ENCODE measurements at regions not wholly inside any gene's neighbourhood (a gene's known extent, or its start where the extent isn't known, plus 50 kb on each side); places are given as distances from the start of the nearest gene placed in this dataset.
A peak's percentile ranks its signal among the peaks of the same experiment; 100 is the strongest.

- H3K4me3 ChIP-seq = no peak overlapping the region
- H3K27ac ChIP-seq = no peak overlapping the region
- H3K4me1 ChIP-seq (replicated peaks) = peaks cover 40% of the 10 kb centered on the region
- no peaks in the 10 kb centered on the region for H3K27me3 ChIP-seq (replicated peaks)
- no peak for DNase-seq (ENCODE audit: low read depth in 1 of 2, low spot score in 2 of 2)
- H3K36me3 ChIP-seq = no peaks in the 10 kb centered on the region
- H3K9me3 ChIP-seq (replicated peaks) = no peaks in the 10 kb centered on the region
Observed at GRCh38 chrX:13252726-13253125, 67.1 kb downstream of the ATXN3L start.

- Histone ChIP-seq H3K4me3 (no peak overlapping the region), H3K9me3 (replicated peaks) (no peaks in the 10 kb centered on the region), H3K4me1 (replicated peaks) (peaks cover 43% of the 10 kb centered on the region), H3K36me3 (no peaks in the 10 kb centered on the region), H3K27ac (peak overlapping the region; percentile 48), H3K27me3 (replicated peaks) (no peaks in the 10 kb centered on the region)
- peak in 1 of 2 experiments; percentile 42 for DNase-seq (ENCODE audit: low read depth in 1 of 2, low spot score in 2 of 2)
Observed at GRCh38 chrX:13250826-13251580, 68.8 kb downstream of the ATXN3L start.

DNA sequence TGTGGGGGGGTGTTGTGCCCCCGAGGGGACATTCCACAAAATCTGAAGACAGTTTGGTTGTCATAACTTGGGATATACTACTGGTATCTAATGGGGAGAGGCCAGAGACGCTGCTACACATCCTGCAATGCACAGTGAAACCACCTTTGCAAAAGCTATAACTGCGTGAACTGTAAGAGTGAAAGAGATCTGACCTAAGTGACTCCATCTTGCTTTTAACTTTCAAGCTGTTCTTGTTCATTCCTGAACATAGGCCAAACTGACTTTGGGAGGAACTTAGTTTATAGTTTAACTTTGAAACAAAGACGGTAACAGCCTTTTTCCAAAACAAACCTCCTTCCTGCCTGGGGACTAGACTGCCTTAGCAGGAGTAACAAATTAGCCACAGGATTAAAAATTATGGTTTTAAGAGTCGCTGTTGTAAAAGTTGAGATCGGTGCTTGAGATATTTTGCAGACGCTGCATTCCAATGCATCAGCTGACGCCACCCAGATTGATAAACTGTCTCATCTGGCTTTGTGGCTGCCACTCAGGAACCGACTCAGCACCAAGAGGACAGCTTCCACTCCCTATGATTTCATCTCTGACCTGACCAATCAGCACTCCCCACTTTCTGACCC, 70.9 kb downstream of the ATXN3L start:
- Histone ChIP-seq H3K36me3 (no peaks in the 10 kb centered on the region), H3K4me1 (replicated peaks) (peaks cover 39% of the 10 kb centered on the region), H3K27ac (peak overlapping the region; percentile 37; the same call in 1 of the 2 replicates), H3K4me3 (no peak overlapping the region), H3K9me3 (replicated peaks) (no peaks in the 10 kb centered on the region), H3K27me3 (replicated peaks) (no peaks in the 10 kb centered on the region)
- peak; percentile 39 to 40 for DNase-seq (ENCODE audit: low read depth in 1 of 2, low spot score in 2 of 2)

- Histone ChIP-seq H3K4me3 (no peak overlapping the region), H3K27me3 (replicated peaks) (no peaks in the 10 kb centered on the region), H3K9me3 (replicated peaks) (no peaks in the 10 kb centered on the region), H3K4me1 (replicated peaks) (no peaks in the 10 kb centered on the region), H3K36me3 (no peaks in the 10 kb centered on the region), H3K27ac (no peak overlapping the region)
- no peak for DNase-seq (ENCODE audit: low read depth in 1 of 2, low spot score in 2 of 2)
Observed at GRCh38 chrX:13239272-13239671, 80.6 kb downstream of the ATXN3L start.

DNA sequence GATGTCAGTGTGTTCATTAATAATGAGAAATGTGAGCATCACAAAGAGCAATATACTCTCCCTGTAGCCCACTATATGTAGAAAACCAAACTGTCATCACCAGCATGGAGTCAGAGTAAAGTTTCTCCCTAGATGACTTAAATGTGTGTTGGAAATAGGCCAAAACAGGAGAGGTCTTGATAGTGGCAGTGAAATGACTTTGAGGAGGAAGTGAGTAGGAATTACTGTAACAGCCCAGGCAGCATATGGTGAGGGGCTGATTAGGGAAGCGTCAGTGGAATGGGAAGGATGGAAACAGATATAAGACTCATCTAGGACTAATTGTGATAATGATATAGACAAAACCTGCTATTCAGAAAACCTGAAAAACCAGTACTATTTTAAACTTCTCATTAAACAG, 83.9 kb downstream of the ATXN3L start:
- Histone ChIP-seq H3K9me3 (replicated peaks) (no peaks in the 10 kb centered on the region), H3K36me3 (no peaks in the 10 kb centered on the region), H3K4me3 (no peak overlapping the region), H3K27me3 (replicated peaks) (no peaks in the 10 kb centered on the region), H3K4me1 (replicated peaks) (no peaks in the 10 kb centered on the region), H3K27ac (no peak overlapping the region)
- DNase-seq (ENCODE audit: low read depth in 1 of 2, low spot score in 2 of 2) = no peak

- Histone ChIP-seq H3K27me3 (replicated peaks) (no peaks in the 10 kb centered on the region), H3K27ac (no peak overlapping the region), H3K9me3 (replicated peaks) (no peaks in the 10 kb centered on the region), H3K36me3 (no peaks in the 10 kb centered on the region), H3K4me3 (no peak overlapping the region), H3K4me1 (replicated peaks) (no peaks in the 10 kb centered on the region)
- DNase-seq (ENCODE audit: low read depth in 1 of 2, low spot score in 2 of 2) = no peak
Observed at GRCh38 chrX:13232484-13232883, 87.4 kb downstream of the ATXN3L start.

- no peaks in the 10 kb centered on the region for H3K9me3 ChIP-seq (replicated peaks)
Observed at GRCh38 chrX:13226214-13226613, 93.6 kb downstream of the ATXN3L start.

DNA sequence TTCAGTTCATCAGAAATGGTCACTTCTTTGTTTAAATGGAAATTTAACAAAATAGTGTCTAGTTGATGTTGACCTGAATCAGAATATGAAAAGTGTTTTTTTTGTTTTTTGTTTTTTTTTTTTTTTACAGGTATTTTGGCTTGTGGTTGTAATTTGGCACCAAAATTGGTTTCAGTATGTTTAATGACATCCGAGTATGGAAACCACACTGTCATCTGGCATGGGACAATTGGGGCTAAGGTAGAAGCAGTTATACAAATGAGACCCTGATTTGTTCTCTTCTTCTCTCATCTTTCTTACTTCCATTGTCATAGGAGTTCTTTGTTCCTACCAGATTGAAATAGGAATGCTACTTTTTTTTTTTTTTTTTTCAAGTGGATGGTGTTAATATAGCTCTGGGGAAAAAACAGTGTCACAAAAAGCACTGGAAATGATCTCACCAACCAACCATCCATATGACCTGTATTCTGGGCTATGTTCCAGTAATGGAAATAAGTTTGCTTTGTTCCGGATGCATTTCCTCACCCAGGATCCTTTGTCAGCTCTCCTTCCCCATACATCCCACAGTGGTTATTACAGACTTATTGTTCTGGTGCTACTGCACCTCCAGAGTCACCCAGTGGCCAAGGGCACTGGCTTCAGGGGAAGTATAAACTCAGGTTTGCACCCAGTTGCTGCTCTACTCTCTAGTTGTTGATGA, 95.8 kb downstream of the ATXN3L start:
- H3K4me3 ChIP-seq = no peak overlapping the region
- H3K9me3 ChIP-seq (replicated peaks) = no peaks in the 10 kb centered on the region
- H3K27me3 ChIP-seq (replicated peaks) = no peaks in the 10 kb centered on the region
- no peaks in the 10 kb centered on the region for H3K36me3 ChIP-seq
- peak overlapping the region; percentile 63 for H3K27ac ChIP-seq
- H3K4me1 ChIP-seq (replicated peaks) = peaks cover 48% of the 10 kb centered on the region
- peak; percentile 62 to 84 for DNase-seq (ENCODE audit: low read depth in 1 of 2, low spot score in 2 of 2)

More at GRCh38 chrX:13226214-13226613, 93.6 kb downstream of the ATXN3L start:
- Histone ChIP-seq H3K4me3 (no peak overlapping the region), H3K4me1 (replicated peaks) (peaks cover 35% of the 10 kb centered on the region), H3K27ac (no peak overlapping the region), H3K36me3 (no peaks in the 10 kb centered on the region), H3K27me3 (replicated peaks) (no peaks in the 10 kb centered on the region)
- no peak for DNase-seq (ENCODE audit: low read depth in 1 of 2, low spot score in 2 of 2)

DNA sequence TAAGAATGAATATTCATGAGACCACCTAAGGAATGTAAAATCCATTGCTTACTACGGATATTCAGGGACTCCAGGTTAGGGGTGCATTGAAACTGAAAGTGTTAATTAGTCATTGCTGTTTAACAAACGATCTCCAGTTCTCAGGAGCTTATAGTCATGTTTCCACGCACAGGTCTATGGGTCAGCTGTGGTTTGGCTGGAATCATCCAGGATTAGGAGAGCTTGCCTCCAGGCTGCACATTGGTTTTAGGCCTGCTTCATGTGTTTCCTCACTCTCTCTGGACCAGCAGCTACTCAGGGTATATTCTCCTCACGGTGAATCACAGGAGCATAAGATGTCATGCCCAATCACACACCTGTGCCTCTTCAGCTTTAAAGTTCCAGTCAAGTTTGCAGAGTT, 98.9 kb downstream of the ATXN3L start:
- H3K27me3 ChIP-seq (replicated peaks) = no peaks in the 10 kb centered on the region
- peak overlapping the region; percentile 46; the same call in 1 of the 2 replicates for H3K27ac ChIP-seq
- H3K4me3 ChIP-seq = no peak overlapping the region
- no peaks in the 10 kb centered on the region for H3K36me3 ChIP-seq
- no peak for DNase-seq (ENCODE audit: low read depth in 1 of 2, low spot score in 2 of 2)
- no peaks in the 10 kb centered on the region for H3K9me3 ChIP-seq (replicated peaks)
- peaks cover 48% of the 10 kb centered on the region for H3K4me1 ChIP-seq (replicated peaks)

- Histone ChIP-seq H3K27ac (peak overlapping the region; percentile 46), H3K9me3 (replicated peaks) (no peaks in the 10 kb centered on the region), H3K27me3 (replicated peaks) (no peaks in the 10 kb centered on the region), H3K36me3 (no peaks in the 10 kb centered on the region), H3K4me3 (no peak overlapping the region), H3K4me1 (replicated peaks) (peaks cover 48% of the 10 kb centered on the region)
- DNase-seq (ENCODE audit: low read depth in 1 of 2, low spot score in 2 of 2) = no peak
Observed at GRCh38 chrX:13219991-13220764, 99.7 kb downstream of the ATXN3L start.

GRCh38 chrX:13218758-13219157, 101.1 kb downstream of the ATXN3L start:
- Histone ChIP-seq H3K4me3 (no peak overlapping the region), H3K27me3 (replicated peaks) (no peaks in the 10 kb centered on the region), H3K36me3 (no peaks in the 10 kb centered on the region), H3K9me3 (replicated peaks) (no peaks in the 10 kb centered on the region), H3K27ac (no peak overlapping the region), H3K4me1 (replicated peaks) (peaks cover 39% of the 10 kb centered on the region)
- DNase-seq (ENCODE audit: low read depth in 1 of 2, low spot score in 2 of 2) = no peak

DNA sequence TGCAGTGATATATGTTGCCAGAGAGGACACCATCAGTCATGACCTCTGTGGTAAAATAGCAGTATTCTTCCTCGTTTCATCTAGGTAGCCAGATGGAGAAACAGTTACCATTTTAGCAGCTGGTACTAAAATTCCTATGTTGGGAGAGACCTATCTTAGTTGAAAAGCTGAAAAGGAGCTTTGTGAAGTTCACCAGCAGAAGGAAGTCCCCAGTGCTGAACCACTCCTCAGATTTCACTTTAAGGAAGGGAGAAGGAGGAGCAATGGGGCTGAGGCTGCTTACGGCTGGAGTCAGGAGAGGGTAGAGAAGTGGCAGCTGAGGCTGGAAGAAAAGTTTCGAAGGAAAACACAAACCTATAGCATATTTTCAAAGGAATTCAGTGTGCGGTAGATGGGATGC, 103.7 kb downstream of the ATXN3L start:
- Histone ChIP-seq H3K27ac (no peak overlapping the region), H3K4me3 (no peak overlapping the region), H3K9me3 (replicated peaks) (no peaks in the 10 kb centered on the region), H3K4me1 (replicated peaks) (peaks cover 12% of the 10 kb centered on the region), H3K36me3 (no peaks in the 10 kb centered on the region), H3K27me3 (replicated peaks) (no peaks in the 10 kb centered on the region)
- DNase-seq (ENCODE audit: low read depth in 1 of 2, low spot score in 2 of 2) = no peak

DNA sequence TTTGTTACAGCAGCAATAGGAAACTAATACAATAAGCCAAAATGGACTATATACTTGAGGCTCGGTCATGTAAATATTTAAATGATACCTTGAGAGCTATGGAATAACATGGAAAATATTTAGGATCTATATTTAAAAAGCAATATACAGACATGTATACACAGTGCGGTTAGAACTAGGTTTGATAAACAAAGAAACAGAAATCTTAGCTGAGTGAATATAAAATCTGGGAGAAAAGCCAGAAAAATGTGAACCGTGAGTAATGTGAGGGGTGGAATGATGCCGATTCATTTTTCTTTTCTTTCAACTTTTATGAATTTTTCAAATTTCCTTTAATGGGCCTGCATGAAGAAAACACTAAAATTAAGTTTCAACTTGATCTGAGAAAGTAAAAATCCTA, 104.1 kb downstream of the ATXN3L start:
- no peak overlapping the region for H3K27ac ChIP-seq
- no peaks in the 10 kb centered on the region for H3K36me3 ChIP-seq
- no peaks in the 10 kb centered on the region for H3K27me3 ChIP-seq (replicated peaks)
- DNase-seq (ENCODE audit: low read depth in 1 of 2, low spot score in 2 of 2) = no peak
- H3K4me1 ChIP-seq (replicated peaks) = peaks cover 8% of the 10 kb centered on the region
- no peak overlapping the region for H3K4me3 ChIP-seq
- H3K9me3 ChIP-seq (replicated peaks) = no peaks in the 10 kb centered on the region
